K562 (cell line): ENCODE measurements at regions not wholly inside any gene's neighbourhood (a gene's known extent, or its start where the extent isn't known, plus 50 kb on each side); places are given as distances from the start of the nearest gene placed in this dataset.

Experiments
- ATAC-seq: fragments of 200-7000 bp; cut with Tn5 transposase; 3 replicates; pipeline ENCODE4 v1.9.1; 2020; ENCODE audit warnings: moderate library complexity
- BruUV-seq: library from RNA; stranded (reverse); fragments of 400-500 nt; replicated peaks from 2 replicates; lab custom pipeline; 2021; lab: Mats Ljungman, UMichigan
- CTCF ChIA-PET: fragments of 300-600 bp; formaldehyde crosslinking; extraction: SDS; loops from one replicate; lab custom pipeline; 2021; ENCODE audit warnings: low intra/inter-chr PET ratio; lab: Yijun Ruan, JAX
- POLR2A ChIA-PET: fragments of 300-600, 350-650 bp; sonication (Branson Sonifier 250); formaldehyde crosslinking; extraction: SDS; loops from one replicate; lab custom pipeline; 2021; ENCODE audit warnings: antibody characterized with exemption, inconsistent platforms; lab: Yijun Ruan, JAX
- DNase-seq, 4 experiments: peaks; one replicate each; pipeline versions ENCODE4 v3.0.0 to v3.0.0-alpha.2; 2011 to 2018; ENCODE audit warnings: low spot score in 3 of 4, mixed read lengths in 3 of 4; ENCODE audit errors: extremely low read depth in 1 of 4
- FAIRE-seq: peaks from 2 replicates; lab custom pipeline; 2011; peaks lifted over from hg19 to GRCh38; lab: Jason Lieb, UNC
- H2AFZ ChIP-seq: 2 replicates; pipeline ENCODE4 v1.6.0; 2011; ENCODE audit warnings: low read depth, low read length, control low read depth, inconsistent platforms
- H3K27ac ChIP-seq: fragments of 200-600 bp; 3 replicates; pipeline ENCODE4 v1.8.0; 2011; ENCODE audit warnings: low read depth, mild to moderate bottlenecking, control low read depth, inconsistent platforms, low read length, moderate library complexity, mixed read lengths; ENCODE audit errors: extremely low read depth
- H3K27me3 ChIP-seq, 2 experiments: fragments of 300-600 bp in 1 of 2; 2 replicates in 1 of 2; 3 replicates in 1 of 2; pipeline versions ENCODE4 v1.6.0 to v1.8.0; 2011; ENCODE audit warnings: inconsistent platforms in 2 of 2, low read length in 2 of 2, mild to moderate bottlenecking in 1 of 2, mixed read lengths in 1 of 2, moderate library complexity in 1 of 2; ENCODE audit not compliant: control insufficient read depth in 2 of 2, insufficient read depth in 2 of 2
- H3K36me3 ChIP-seq: fragments of 300-600 bp; 3 replicates; pipeline ENCODE4 v1.8.0; 2011; ENCODE audit warnings: mild to moderate bottlenecking, low read length, inconsistent platforms; ENCODE audit not compliant: control insufficient read depth, insufficient read depth
- H3K4me1 ChIP-seq, 2 experiments: fragments of 200-600 bp in 1 of 2; replicated peaks in 1 of 2; 2 replicates in 1 of 2; 3 replicates in 1 of 2; pipeline versions ENCODE4 v1.5.1 to v1.8.0; 2011; ENCODE audit warnings: inconsistent platforms in 2 of 2, low read length in 2 of 2, mild to moderate bottlenecking in 1 of 2, mixed read lengths in 1 of 2, moderate library complexity in 1 of 2; ENCODE audit not compliant: control insufficient read depth in 2 of 2, insufficient read depth in 2 of 2
- H3K4me2 ChIP-seq: 2 replicates; pipeline ENCODE4 v1.6.1; 2011; ENCODE audit warnings: low read length, control low read depth, inconsistent platforms, mixed read lengths; ENCODE audit not compliant: insufficient read depth
- H3K4me3 ChIP-seq: fragments of 200-600 bp; sonication (generic), shearing (Covaris generic); 2 replicates; pipeline ENCODE4 v1.5.1; 2016; ENCODE audit warnings: control low read depth, inconsistent platforms
- H3K79me2 ChIP-seq: fragments of 200-600 bp; 3 replicates; pipeline ENCODE4 v1.8.0; 2011; ENCODE audit warnings: low read length, inconsistent platforms; ENCODE audit not compliant: control insufficient read depth, insufficient read depth
- H3K9ac ChIP-seq, 2 experiments: 2 replicates each; pipeline versions ENCODE4 v1.6.0 to v1.6.1; 2011; ENCODE audit warnings: low read depth in 2 of 2, low read length in 2 of 2, control low read depth in 1 of 2, inconsistent platforms in 1 of 2, mild to moderate bottlenecking in 1 of 2, mixed read lengths in 1 of 2; ENCODE audit not compliant: insufficient read depth in 1 of 2
- H3K9me1 ChIP-seq: one replicate; pipeline ENCODE4 v1.6.0; 2011; ENCODE audit warnings: inconsistent platforms, mild to moderate bottlenecking, low read length, moderate library complexity; ENCODE audit not compliant: control insufficient read depth, insufficient read depth
- H3K9me3 ChIP-seq: replicated peaks from 2 replicates; pipeline ENCODE4 v1.5.1; 2011; ENCODE audit warnings: low read depth, low read length, inconsistent platforms; ENCODE audit not compliant: control insufficient read depth, insufficient read depth
- H4K20me1 ChIP-seq: replicated peaks from 2 replicates; pipeline ENCODE4 v1.6.1; 2011; ENCODE audit warnings: low read length, inconsistent platforms, mixed read lengths; ENCODE audit not compliant: control insufficient read depth, insufficient read depth
- ADNP ChIP-seq: fragments of 200-800 bp; sonication (Bioruptor generic); IDR thresholded peaks from 2 replicates; pipeline ENCODE4 v1.6.1; 2016; ENCODE audit warnings: missing genetic modification characterization, missing compliant biosample characterization
- PTBP1 ChIP-seq: fragments of 200-400 bp; formaldehyde crosslinking; IDR thresholded peaks from 2 replicates; pipeline ENCODE4 v1.6.1; 2017; ENCODE audit warnings: low read depth, low read length
- ZNF398 ChIP-seq: fragments of 250-450 bp; sonication (Bioruptor Pico); IDR thresholded peaks from 2 replicates; pipeline ENCODE4 v1.8.0; 2021; ENCODE audit warnings: moderate library complexity, mild to moderate bottlenecking, inconsistent platforms
- ZSCAN32 ChIP-seq: fragments of 450-650 bp; formaldehyde crosslinking; IDR thresholded peaks from 2 replicates; pipeline ENCODE4 v1.4.0; 2020; ENCODE audit warnings: mild to moderate bottlenecking, moderate library complexity
- WGBS: fragments of 100-300 bp; shearing (Covaris generic); methylation state at CpG from one replicate; pipeline ENCODE4 v1.1.6; 2016; ENCODE audit warnings: low coverage, mixed read lengths; ENCODE audit not compliant: insufficient coverage; ENCODE audit errors: missing lambda C conversion rate; 5-methylcytosine and 5-hydroxymethylcytosine counted together
- in situ Hi-C: fragments of 300-500 bp; cut with MboI; formaldehyde crosslinking; loops from 4 replicates; pipeline ENCODE4 v1.15.0; 2018; ENCODE audit warnings: inconsistent platforms, mixed read lengths
- intact Hi-C: fragments of 100-400 bp; cut with micrococcal nuclease; formaldehyde crosslinking; loops from 2 replicates; pipeline ENCODE4 v1.14.2; 2022
- TF ChIP-seq, protein P1 (sequence below): fragments of 250-450 bp; sonication (Bioruptor Pico); IDR thresholded peaks from 2 replicates; pipeline ENCODE4 v1.4.0; 2020; ENCODE audit warnings: mild to moderate bottlenecking, moderate library complexity
- TF ChIP-seq, protein P2 (sequence below), 2 experiments: fragments of 450-650 bp; formaldehyde crosslinking in 1 of 2; IDR thresholded peaks; 2 replicates each; pipeline versions ENCODE4 v1.4.0 to v1.6.1; 2014 to 2020; ENCODE audit warnings: mild to moderate bottlenecking in 2 of 2, borderline replicate concordance in 1 of 2, low read depth in 1 of 2

DNA sequence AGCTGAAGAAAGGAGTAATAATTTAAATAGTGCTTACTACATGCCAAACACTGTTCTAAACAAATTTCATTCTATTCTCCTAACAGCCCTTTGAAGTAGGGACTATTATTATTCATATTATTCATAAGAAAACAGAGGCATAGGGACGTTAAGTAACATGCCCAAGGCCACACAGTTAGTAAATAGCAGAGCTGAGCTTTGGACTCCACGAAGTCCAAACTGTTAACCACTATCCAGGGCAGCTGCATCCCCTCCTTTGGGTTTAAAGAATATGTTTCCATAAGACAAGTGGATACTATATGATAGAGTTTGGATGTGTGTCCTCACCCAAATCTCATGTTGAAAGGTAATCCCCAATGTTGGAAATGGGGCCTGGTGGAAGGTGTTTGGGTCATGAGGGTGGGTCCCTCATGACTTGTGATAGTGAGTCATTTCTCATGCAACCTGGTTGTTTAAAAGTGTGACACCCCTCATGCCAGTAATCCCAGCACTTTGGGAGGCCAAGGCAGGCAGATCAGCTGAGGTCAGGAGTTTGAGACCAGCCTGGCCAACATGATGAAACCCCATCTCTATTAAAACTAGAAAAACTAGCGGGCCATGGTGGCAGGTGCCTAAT lies 144.0 kb upstream of the CXADR start:
- H3K9me3 ChIP-seq = no peaks in the 10 kb centered on the region
- ChIA-PET POLR2A (no interaction called here), CTCF (no interaction called here)
- H3K4me2 ChIP-seq = no peak overlapping the region
- H3K4me1 ChIP-seq = no peaks in the 10 kb centered on the region
- intact Hi-C loops (no loop called here), in situ Hi-C loops (no loop called here)
- no peak overlapping the region for H3K27ac ChIP-seq
- DNase-seq (no peak), ATAC-seq (no peak), FAIRE-seq (no peak)
- H3K4me3 ChIP-seq = no peak overlapping the region
- no peaks in the 10 kb centered on the region for H3K36me3 ChIP-seq
- no peaks in the 10 kb centered on the region for H3K27me3 ChIP-seq
- no peaks in the 10 kb centered on the region for H3K9me1 ChIP-seq
- H2AFZ ChIP-seq = no peak overlapping the region
- no peaks in the 10 kb centered on the region for H3K79me2 ChIP-seq
- no peak overlapping the region for H3K9ac ChIP-seq
- H4K20me1 ChIP-seq = no peaks in the 10 kb centered on the region
- WGBS = 0% methylated on average over 3 of the region's 3 CpGs
- no TSS peak for BruUV-seq
- TF ChIP-seq, protein P1, sequence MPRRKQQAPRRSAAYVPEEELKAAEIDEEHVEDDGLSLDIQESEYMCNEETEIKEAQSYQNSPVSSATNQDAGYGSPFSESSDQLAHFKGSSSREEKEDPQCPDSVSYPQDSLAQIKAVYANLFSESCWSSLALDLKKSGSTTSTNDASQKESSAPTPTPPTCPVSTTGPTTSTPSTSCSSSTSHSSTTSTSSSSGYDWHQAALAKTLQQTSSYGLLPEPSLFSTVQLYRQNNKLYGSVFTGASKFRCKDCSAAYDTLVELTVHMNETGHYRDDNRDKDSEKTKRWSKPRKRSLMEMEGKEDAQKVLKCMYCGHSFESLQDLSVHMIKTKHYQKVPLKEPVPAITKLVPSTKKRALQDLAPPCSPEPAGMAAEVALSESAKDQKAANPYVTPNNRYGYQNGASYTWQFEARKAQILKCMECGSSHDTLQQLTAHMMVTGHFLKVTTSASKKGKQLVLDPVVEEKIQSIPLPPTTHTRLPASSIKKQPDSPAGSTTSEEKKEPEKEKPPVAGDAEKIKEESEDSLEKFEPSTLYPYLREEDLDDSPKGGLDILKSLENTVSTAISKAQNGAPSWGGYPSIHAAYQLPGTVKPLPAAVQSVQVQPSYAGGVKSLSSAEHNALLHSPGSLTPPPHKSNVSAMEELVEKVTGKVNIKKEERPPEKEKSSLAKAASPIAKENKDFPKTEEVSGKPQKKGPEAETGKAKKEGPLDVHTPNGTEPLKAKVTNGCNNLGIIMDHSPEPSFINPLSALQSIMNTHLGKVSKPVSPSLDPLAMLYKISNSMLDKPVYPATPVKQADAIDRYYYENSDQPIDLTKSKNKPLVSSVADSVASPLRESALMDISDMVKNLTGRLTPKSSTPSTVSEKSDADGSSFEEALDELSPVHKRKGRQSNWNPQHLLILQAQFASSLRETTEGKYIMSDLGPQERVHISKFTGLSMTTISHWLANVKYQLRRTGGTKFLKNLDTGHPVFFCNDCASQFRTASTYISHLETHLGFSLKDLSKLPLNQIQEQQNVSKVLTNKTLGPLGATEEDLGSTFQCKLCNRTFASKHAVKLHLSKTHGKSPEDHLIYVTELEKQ (CRISPR knock-in tag) = no peak
- TF ChIP-seq, protein P2, sequence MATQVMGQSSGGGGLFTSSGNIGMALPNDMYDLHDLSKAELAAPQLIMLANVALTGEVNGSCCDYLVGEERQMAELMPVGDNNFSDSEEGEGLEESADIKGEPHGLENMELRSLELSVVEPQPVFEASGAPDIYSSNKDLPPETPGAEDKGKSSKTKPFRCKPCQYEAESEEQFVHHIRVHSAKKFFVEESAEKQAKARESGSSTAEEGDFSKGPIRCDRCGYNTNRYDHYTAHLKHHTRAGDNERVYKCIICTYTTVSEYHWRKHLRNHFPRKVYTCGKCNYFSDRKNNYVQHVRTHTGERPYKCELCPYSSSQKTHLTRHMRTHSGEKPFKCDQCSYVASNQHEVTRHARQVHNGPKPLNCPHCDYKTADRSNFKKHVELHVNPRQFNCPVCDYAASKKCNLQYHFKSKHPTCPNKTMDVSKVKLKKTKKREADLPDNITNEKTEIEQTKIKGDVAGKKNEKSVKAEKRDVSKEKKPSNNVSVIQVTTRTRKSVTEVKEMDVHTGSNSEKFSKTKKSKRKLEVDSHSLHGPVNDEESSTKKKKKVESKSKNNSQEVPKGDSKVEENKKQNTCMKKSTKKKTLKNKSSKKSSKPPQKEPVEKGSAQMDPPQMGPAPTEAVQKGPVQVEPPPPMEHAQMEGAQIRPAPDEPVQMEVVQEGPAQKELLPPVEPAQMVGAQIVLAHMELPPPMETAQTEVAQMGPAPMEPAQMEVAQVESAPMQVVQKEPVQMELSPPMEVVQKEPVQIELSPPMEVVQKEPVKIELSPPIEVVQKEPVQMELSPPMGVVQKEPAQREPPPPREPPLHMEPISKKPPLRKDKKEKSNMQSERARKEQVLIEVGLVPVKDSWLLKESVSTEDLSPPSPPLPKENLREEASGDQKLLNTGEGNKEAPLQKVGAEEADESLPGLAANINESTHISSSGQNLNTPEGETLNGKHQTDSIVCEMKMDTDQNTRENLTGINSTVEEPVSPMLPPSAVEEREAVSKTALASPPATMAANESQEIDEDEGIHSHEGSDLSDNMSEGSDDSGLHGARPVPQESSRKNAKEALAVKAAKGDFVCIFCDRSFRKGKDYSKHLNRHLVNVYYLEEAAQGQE (IDR thresholded peaks at IDR 0.05; ENCODE audit: borderline replicate concordance) = no peak
- TF ChIP-seq, protein P2 (CRISPR knock-in tag; IDR thresholded peaks at IDR 0.05; ENCODE audit: low read depth) = no peak
- TF ChIP-seq PTBP1 = no peak
- no peak for TF ChIP-seq ZNF398 (CRISPR knock-in tag)
- no peak for TF ChIP-seq ZSCAN32 (CRISPR knock-in tag)
- no peak for TF ChIP-seq ADNP
